ENCODE measurements at regions not wholly inside any gene's neighbourhood (a gene's known extent, or its start where the extent isn't known, plus 50 kb on each side); places are given as distances from the start of the nearest gene placed in this dataset.

DNA sequence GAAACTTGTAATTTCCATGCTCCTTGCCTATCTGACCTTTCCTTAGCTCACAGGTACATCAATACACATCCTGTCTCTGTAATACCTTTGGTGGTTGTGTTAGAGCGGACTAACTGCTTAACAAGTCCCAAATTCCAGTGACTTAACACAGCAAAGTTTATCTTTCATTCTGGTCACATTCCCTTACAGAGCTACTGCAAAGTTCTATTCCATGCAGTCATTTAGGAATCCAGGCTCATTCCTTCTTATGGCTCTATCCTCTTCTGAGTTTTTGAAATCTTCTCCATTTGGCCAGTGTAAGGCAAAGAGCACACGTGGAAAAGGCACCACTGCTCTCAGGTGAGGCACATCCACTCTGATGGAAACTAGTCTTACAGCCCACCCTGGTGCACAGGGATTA, 238.6 kb upstream of the ANKRD55 start:
- POLR2A ChIA-PET: no interaction called here
- TF ChIP-seq, protein P1, sequence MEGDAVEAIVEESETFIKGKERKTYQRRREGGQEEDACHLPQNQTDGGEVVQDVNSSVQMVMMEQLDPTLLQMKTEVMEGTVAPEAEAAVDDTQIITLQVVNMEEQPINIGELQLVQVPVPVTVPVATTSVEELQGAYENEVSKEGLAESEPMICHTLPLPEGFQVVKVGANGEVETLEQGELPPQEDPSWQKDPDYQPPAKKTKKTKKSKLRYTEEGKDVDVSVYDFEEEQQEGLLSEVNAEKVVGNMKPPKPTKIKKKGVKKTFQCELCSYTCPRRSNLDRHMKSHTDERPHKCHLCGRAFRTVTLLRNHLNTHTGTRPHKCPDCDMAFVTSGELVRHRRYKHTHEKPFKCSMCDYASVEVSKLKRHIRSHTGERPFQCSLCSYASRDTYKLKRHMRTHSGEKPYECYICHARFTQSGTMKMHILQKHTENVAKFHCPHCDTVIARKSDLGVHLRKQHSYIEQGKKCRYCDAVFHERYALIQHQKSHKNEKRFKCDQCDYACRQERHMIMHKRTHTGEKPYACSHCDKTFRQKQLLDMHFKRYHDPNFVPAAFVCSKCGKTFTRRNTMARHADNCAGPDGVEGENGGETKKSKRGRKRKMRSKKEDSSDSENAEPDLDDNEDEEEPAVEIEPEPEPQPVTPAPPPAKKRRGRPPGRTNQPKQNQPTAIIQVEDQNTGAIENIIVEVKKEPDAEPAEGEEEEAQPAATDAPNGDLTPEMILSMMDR (IDR thresholded peaks at IDR 0.05; ENCODE audit: control extremely low read depth, extremely low read depth, low read depth, missing control alignments): no peak
- CTCF ChIA-PET: no interaction called here
- DNase-seq (ENCODE audit: extremely low spot score): no peak

DNA sequence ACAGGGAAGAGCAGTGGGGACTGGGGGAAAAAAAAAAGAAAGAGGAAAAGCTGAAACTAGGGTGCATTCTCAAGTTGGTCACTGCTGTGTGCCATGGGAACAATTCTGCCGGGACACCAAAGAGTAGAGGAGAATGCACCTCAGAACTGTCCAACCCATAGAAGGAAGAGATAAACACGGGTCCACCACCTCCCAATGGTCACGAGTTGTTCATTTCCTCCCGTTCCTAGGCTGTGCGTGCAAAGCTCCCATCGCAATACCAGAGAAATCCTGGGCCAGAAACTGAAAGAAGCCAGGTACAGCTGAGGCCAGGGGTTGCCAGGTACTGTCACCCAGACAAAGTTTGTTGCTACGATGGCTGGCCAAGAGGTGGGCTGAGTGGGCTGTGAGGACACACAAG, 236.9 kb upstream of the ANKRD55 start:
- ChIA-PET CTCF (interaction anchor here (0.8 to 1.4 kb wide), 2 partner anchors 10 to 13 kb away, joined by 3 to 5 read pairs; no protein-coding TSS in a partner anchor), POLR2A (no interaction called here)
- no peak for DNase-seq (ENCODE audit: extremely low spot score)
- TF ChIP-seq, protein P1 (IDR thresholded peaks at IDR 0.05; ENCODE audit: control extremely low read depth, extremely low read depth, low read depth, missing control alignments): no peak

DNA sequence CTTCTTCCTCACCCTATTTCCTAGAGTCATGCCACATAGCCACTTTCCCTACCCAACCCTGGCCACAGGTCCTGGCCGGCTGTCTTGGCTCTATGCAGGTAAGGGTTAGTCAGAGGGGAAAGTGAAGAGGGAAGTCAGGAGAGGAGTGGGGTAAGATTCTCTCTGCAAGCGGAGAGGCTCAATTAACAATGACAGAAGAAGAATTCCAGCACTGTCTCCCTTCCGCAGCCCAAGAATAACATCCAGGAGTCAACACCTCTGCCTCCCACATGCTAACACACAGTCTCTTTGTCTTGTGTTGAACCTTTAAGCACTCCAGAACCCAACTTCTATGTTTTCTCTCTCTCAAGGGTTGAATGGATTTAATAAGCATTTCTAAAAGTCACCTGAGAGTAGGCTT, 235.1 kb upstream of the ANKRD55 start:
- no peak for DNase-seq (ENCODE audit: extremely low spot score)
- ChIA-PET CTCF (interaction anchor here (0.9 kb wide), 1 partner anchor 8 kb away, joined by 3 read pairs; no protein-coding TSS in a partner anchor), POLR2A (no interaction called here)
- TF ChIP-seq, protein P1 (IDR thresholded peaks at IDR 0.05; ENCODE audit: control extremely low read depth, extremely low read depth, low read depth, missing control alignments): no peak

DNA sequence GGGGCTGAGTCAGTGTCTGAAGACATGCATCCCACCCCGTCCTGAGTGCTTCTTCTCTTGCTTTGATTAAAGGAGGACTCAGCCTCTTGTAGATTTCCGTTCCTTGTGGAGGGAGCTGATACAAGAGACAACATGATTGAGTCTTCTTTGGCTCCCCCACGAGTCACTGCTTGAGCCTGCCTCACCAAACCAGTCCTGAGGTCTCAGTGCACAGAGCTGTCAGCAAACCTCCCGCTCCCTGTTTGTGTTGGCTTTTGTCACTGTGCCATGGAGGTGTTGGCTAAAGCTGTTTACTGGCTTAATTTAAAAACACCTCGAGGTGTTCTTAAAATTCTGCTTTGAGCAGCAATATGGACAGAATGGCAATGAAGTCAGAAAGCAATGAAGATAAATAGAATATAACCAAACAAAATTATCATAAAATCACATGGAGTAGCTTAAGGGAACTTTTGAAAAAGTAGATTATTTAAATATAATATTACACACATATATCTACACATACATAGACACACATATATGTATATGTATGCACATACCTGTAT, 234.1 kb upstream of the ANKRD55 start:
- CTCF ChIA-PET: interaction anchor here (1.0 kb wide), 1 partner anchor 23 kb away, joined by 3 read pairs; no protein-coding TSS in a partner anchor

DNA sequence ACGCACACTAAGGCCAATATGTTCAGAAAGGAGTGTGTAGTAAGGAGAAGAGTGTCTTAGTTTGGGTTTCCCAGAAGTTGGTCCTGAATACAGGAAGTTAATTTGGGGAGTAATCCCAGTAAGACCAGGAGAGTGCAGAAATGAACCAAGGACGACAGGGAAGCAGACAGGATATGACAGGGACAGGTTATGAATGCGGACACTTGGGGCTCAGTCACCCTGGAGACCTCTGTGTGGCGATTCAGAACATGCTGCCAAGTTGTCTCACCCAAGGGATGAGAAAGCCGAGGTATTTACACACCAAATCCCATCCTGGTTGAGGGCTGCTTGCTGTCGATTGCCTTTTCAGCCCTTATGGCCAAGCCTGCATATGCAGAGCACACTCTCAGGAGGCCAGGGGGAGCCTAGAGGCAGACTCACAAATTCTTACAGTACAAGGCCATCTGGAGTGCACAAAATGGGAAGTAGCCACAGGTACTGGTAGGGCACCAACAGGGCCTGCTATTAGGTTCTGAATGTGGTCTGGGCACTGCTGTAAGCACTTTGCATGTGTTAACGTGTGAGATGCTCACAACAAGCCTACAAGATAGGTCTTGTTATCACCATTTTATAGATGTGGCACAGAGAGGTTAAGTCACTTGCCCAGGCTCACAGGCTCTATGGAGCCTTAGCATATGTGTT, 233.1 kb upstream of the ANKRD55 start:
- ChIA-PET CTCF (no interaction called here), POLR2A (interaction anchor here (0.5 kb wide), 1 partner anchor 363 kb away, joined by 6 read pairs; no protein-coding TSS in a partner anchor)
- TF ChIP-seq, protein P1 (IDR thresholded peaks at IDR 0.05; ENCODE audit: control extremely low read depth, extremely low read depth, low read depth, missing control alignments): no peak
- DNase-seq (ENCODE audit: extremely low spot score): no peak

More for the DNA sequence above, 234.1 kb upstream of the ANKRD55 start:
- POLR2A ChIA-PET: no interaction called here
- DNase-seq (ENCODE audit: extremely low spot score): no peak
- TF ChIP-seq, protein P1 (IDR thresholded peaks at IDR 0.05; ENCODE audit: control extremely low read depth, extremely low read depth, low read depth, missing control alignments): no peak

DNA sequence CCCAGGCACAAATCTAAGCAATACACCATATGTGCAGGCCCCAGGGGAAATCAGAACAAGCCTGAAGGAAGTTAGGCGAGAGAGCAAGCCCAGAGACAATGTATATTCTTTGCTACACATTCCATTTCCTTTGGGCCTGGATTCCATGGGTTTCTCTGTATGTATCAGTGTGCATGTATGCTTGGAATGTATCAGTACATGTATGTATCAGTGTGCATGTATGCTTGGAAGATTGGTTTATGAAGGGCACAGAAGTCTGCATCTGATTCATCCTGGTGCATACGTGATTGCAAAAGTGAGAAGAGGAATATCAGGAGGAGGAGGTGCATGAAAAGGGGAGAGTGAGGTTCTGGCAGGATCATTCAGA, 232.6 kb upstream of the ANKRD55 start:
- DNase-seq (ENCODE audit: extremely low spot score): no peak
- ChIA-PET CTCF (no interaction called here), POLR2A (interaction anchor here (0.5 kb wide), 1 partner anchor 363 kb away, joined by 6 read pairs; no protein-coding TSS in a partner anchor)
- TF ChIP-seq, protein P1 (IDR thresholded peaks at IDR 0.05; ENCODE audit: control extremely low read depth, extremely low read depth, low read depth, missing control alignments): no peak

Data from GM10248 (cell line).